GM19468 (cell line): ENCODE measurements at regions not wholly inside any gene's neighbourhood (a gene's known extent, or its start where the extent isn't known, plus 50 kb on each side); places are given as distances from the start of the nearest gene placed in this dataset.
"Not testable (repeated sequence)": the region's sequence is repeated elsewhere in the genome, so short reads cannot be mapped to it uniquely, and the experiment has no call there.

Source experiments
- ATAC-seq: cut with Tn5 transposase; IDR thresholded peaks from one replicate; pipeline ENCODE4 v1.9.1; 2021; ENCODE audit warnings: mild to moderate bottlenecking, moderate library complexity, moderate number of reproducible peaks; ENCODE audit not compliant: unreplicated experiment; ENCODE audit errors: extremely low read depth

DNA sequence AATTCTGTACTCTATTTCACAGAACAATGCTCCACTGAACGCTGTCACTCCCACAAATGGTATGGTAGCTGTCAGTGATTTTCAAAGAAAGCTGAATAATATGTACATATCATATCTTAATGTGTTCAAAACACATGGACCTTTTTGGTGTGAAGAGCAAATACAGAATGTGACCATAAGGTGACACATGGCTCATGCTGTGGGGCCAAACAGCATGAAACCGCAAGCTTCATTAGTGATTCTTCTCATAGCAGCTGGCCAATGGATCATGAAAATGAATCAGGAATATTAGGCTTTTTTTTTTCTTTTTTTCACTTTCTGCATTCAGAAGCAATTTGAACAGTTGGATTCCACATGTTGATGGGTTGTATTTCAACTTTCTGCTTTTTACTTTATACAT, 54.9 kb upstream of the CDH9 start:
- no peak for ATAC-seq

- no peak for ATAC-seq
These were observed 53.5 kb upstream of the CDH9 start for GRCh38 chr5:27091858-27092257.

DNA sequence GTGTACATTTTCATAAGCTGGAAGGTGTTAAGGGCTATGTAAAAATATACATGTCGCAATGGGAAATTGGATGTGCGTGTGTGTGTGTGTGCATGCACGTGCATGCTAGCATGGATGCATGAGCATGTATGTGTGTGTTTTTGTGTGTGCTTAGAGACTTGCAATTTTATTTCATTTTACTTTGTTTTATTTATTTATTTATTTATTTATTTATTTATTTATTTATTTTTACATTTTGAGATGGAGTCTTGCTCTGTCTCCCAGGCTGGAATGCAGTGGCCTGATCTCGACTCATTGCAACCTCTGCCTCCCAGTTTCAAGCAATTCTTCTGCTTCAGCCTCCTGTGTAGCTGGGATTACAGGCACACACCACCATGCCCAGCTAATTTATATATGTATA, 50.4 kb upstream of the CDH9 start:
- not testable (repeated sequence) for ATAC-seq
